GM21526 (cell line): ENCODE measurements at regions not wholly inside any gene's neighbourhood (a gene's known extent, or its start where the extent isn't known, plus 50 kb on each side); places are given as distances from the start of the nearest gene placed in this dataset.

Experiments
- ATAC-seq: cut with Tn5 transposase; IDR thresholded peaks from one replicate; pipeline ENCODE4 v1.9.1; 2021; ENCODE audit warnings: moderate library complexity; ENCODE audit not compliant: unreplicated experiment, low FRiP score

DNA sequence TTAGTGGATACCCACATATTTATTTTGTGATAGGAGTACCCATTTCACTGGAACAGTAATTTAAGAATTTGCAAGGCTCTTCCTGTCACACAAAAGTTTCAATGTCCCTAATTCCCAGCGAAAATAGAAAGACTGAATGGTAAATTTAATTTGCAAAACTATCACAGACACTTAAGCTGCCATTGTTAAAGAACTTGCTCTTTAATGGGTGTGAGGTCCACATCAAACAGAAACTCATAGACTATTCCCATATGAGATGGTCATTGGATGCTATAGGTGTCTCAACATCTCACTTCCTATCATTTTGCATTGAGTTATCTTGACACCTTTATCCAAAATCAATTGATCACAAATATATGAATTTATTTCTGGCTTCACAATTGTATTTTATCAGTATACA is 415.9 kb downstream of the GPAM start:
- no peak for ATAC-seq

DNA sequence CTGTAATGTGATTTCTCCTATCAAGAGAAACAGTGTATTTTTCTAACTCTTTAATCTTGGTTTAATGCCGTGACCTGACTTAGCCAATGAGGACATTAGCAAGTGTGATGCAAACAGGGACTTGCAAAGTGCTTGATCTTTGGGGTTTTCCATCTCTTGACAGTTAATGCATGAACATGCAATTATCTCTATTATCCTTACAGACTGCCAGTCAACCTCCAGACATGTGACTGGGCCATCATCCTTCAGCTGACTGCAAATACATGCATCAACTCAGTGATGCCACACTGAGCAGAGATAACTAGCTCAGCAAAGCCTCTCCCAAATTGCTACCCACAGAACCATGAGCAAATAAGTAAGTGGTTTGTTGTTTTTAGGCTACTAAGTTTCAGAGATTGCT is 409.6 kb downstream of the GPAM start:
- no peak for ATAC-seq

DNA sequence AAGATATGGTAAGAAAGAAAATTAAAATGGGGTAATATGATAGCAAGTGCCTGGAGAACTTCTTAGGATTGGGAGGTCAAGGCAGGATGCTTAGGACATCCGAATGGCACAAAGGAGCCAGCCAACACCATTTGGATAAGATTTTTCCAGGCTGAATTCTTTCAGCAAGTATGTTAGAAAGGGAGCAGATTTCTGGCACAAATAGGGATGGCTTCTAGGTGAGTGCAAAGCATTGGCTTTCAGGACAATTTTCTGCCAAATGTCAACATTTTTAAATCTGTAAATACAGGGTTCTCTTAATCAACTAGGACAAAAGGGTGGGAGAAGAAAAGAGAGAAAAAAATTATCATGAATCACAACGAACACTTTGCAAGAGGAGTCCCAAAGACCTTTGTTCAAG is 409.1 kb downstream of the GPAM start:
- no peak for ATAC-seq

DNA sequence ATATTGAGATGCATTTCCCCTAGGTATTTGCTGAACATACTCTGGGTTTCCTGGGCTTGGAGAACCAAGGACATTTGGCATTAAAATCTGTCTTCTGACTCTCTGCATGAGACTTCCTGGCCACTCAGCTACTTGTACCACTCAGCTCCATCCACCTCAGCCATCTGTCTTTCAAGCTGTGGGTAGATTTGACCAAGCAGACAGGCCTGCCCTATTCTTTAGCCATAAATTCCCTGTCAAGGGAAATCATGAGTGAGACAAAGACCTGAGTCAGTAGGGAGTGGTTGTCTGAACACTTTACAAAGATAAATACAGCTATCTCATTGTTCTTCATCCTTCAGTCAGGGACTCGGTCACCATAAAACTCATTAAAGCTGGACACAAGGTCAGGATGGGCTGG is 399.1 kb downstream of the GPAM start:
- no peak for ATAC-seq

DNA sequence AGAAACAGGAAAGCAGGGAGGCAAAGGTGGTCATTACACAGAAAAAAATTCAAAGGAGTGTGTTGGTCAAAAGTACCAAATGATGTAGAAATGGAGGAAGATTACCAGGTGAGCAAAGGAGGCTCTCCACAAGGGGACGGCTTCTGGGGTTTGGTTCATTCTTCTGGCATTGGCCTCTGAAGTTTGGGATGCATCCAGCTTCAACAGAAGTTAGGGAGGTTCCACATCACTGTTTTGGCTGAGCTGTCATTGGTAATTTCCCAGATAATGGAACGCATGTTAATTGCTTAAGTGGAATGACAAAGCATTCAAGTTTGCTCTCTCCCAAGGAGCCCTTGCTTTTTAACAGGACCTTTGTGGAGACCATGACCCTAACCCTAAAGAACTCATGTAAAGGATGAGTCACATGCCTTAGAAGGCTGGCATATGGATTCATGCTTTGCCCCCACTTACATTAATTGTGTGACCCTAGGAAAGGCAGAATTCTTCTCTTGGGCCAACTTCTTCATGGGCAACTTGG is 398.6 kb downstream of the GPAM start:
- no peak for ATAC-seq

DNA sequence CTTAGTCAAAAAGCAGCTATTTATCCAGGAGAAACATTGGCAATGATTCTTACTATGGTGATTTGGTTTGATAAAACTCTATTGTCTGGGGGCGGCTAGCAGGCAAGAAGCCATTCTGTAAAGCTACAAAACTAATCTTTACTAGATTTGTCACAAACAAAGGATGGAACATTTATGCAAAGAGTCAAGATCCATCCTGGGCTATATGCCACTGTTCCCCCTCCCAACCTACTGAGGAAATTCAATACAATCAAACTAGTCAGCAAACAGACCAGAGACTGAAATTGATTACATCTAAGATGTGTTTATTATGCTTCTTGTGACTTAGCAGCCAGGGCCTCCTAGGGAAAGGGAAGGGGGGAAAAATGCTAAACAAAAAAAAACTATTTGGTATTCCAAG is 397.6 kb downstream of the GPAM start:
- ATAC-seq = no peak

DNA sequence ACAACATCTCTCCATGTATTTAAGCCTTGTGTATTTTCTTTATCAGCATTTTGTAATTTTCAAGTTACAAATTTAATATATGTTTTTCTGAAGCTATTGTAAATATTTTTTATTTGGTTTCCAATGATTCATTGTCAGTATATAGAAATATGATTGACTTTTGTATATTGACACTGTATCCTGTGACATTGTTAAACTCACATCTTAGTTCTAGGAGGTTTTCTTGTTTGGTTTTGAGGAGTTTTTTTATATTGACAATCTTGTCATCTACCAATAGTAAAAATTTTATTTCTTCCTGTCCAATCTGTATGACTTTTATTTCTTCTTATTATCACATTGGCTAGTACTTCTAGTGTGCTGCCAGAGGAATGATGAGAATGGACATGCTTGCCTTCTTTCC is 393.7 kb downstream of the GPAM start:
- ATAC-seq = no peak

DNA sequence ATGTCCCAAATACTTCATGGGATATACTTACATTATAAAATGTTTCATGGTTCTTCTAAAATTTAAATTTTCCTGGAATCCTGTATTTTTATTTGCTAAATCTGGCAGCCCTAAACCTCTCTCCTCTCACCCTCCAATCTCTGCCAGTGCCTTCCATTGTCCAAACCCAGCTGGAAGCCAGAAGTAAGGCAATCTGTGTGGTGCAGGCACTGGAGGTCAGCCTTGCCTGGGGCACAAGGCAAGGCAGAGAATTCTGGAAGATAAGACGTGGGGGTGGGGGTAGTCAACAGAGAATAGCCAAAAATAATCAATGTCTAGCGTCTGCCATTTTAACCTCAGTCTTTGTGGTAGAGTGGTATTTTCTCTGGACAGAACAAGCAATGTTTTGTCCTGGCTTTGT is 381.7 kb downstream of the GPAM start:
- no peak for ATAC-seq

DNA sequence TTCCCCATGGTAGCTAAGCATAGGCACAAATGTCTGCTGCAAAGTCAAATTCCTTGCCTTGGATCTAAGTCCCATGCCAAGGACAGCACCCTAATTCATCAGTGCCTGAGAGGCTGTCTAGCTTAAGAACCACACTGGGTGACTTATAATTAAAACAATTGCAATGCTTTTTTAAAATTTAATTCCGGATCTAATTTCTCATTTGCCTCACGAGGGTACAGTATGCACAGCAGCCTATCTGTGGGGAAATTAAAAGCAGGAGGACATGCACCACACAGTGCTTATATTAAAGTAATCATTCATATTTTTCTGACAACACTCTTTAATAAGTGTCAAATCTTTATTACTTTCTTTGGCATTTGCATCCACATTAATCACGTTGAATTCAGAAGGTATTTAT is 378.8 kb downstream of the GPAM start:
- ATAC-seq = no peak

DNA sequence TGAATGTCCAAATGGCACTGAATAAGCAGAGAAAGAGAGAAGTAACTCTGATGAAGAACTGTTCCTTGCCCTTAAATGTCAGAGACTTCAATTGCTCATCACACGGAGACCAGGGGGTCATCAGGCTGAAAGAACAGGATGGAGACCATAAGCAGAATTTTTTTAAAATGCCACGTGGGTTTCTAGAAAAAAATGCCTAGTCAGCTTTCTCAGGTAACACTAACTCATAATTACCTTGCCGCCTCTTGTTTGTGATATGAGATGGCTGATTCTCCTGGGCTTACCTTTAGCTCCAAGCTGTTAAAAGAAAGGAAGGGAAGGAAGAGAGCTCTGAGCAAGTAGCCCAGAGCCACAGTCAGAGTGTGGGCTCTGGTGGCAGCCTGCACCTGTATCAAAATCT is 372.0 kb downstream of the GPAM start:
- no peak for ATAC-seq

DNA sequence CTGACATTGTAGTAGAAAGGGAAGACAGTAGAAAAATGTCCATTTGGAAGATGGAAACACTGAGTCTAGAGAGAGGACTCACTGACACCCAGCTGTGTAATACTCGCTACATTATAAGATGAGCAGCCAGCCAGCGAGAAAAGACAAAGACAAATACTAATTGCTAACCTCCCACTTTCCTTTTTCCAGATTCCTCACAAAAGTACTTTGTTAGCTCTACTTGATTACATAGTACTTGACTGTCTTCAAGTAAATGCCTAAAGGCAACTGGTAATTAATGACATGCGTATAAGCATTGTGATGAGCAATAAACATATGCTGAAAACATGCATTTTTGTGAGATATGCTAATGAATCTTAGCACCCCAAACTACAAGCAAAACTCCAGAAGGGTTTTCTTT is 363.1 kb downstream of the GPAM start:
- ATAC-seq = no peak

DNA sequence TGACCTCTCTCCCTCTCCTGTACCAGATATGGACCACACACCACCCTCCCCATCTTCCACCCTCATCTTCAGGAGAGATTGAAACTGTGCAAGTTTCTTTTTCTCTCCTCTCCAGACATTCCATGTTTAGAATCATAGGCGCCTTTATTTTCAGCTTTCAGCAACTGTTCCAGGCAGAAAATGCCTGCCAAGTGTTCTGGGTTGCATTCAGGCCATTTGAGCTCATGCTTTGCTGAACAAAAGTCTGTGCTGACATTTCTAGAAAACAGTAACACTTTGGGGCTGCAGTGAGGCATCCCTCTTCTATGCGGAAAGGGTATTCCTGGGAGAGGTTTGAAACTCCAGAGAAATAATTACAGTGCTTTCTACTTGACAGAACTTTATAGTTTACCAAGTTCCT is 361.7 kb downstream of the GPAM start:
- no peak for ATAC-seq

DNA sequence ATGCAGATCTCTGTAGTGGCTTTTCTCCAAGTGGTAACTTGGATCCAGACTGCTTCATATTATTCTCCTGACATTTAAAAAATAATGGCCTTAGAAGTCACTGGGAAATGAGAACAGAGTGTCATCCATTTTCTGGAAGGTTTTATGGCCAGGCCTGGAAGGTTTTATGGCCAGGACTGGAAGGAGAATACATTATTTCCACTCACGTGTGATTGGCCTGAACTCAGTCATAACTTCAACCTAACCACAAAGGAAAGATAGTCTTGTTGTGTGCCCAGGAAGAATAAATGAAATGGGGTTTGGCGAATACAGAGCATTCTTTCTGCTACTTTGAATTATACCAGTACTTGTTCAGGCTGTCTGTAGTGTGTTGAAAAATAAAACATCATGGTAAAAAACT is 360.9 kb downstream of the GPAM start:
- ATAC-seq = no peak

DNA sequence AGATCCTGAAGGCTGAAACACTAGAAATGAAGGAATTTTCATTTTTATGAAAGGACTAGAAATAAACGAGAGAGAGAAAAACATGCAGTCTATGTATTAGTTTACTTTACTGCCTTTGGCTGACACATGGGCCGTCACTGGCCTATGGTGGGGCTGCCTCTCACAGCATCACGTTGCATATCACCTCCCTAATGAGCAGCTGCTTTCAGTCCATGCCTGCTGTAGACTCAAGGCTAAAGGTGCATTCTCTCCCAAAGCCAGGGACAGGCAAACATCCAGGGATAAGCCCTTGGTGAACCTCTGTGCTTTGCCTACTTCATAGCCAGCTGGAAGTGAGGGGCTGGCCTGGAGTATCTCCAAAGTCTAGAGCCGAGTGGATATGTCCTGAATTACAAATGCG is 359.4 kb downstream of the GPAM start:
- no peak for ATAC-seq

DNA sequence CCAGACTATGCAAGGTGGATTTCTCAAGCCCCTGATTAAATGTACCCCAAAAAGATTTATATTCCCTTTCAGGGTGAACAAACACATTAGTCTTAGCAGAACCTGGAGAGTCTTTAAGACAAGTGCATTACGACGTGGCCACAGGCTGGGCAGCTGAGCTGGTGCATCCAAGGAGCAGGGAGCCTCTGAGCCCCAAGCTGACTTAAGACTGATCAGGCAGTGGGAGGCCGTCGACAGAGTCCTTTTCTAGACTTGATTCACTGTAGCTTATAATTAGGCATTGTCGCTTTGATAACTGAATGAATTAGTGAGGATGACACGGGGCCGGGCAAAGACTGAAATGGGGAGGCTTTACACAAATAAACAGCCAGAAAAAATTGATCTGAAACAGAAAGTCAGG is 353.2 kb downstream of the GPAM start:
- no peak for ATAC-seq

DNA sequence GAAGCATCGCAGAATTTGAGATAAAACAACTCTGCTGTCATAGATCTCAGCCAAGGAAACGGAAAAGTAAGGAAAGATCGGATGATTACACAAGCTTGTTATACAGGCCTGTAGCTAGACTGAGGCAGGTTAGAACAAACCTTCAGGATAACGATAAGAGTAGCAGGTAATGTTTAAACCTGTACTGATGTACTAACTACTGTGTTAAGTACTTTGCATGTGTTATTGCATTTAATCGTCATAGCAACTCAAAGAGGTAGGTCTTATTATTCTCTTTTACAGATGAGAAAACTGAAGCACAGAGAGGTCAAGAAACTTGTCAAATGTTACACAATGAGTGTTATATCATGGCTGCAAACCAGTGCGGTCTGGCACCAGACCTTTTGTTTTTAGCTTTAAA is 352.5 kb downstream of the GPAM start:
- ATAC-seq = no peak

DNA sequence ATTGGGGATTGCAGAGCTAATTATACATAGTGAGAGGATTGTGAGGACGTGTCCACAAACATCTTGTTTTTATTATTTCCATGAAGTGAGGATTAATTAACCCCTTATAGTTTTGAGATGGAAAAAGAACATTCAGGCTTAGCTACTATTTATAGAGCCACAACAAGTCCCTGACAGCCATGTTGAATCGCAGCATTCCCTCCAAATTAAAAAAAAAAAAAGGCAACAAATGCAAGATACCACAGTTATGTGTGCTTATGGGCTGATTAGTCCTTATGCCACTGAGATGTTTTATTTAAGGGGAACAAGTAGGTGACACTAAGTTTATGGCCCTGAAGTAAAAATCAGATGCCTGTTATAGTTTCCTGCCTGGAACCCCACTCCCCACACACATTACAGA is 350.3 kb downstream of the GPAM start:
- no peak for ATAC-seq

DNA sequence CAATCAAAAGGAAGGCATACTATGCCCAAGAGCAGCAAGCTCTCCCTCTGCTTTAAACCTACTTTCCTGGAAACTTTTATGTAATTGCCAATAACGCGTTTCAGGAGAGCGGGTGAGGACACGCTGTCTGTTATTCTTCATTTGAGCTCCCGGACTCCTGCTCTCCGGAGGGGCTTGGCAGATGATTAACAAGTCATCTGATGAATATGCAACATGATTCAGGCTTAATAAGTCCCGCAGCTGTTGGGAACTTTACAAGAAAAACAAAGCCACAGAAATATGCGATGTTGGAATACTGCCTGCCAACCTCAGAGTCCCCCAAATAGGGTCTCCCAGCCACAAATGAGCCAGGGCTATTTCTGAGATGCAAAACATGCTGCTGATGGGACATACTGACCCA is 348.0 kb downstream of the GPAM start:
- no peak for ATAC-seq

DNA sequence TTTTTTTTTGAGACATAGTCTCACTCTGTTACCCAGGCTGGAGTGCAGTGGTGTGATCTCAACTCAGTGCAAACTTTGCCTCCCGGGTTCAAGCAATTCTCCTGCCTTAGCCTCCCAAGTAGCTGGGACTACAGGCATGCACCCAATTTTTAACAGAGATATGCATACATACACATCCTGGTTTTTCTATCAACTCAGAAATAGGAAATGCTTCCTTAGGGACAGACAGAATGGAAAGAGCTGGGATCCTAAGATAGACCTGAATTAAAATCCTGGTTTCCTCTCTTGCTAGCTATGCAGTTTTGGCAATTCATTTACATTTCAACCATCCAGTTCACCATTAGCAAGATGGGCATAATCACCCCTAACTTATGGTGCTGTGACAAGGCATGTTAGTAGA is 347.5 kb downstream of the GPAM start:
- ATAC-seq = no peak

DNA sequence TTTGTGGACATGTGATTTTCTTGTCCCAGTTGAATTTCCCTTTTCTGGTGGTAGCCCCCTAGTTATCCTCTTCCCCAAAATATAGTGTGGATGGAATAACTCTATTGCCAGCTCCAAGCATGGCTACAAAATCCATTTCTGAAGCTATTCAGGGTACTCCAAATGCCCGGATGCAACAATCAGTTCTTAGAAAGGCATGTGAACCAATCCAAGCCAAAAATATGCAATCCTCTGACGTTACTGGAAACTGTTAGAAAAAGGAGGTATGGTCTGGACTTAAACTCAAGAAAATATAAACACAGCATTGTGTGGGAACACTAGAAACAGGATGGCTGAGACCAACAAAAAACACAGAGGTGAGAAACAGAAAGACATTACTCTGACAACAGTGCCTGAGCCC is 347.0 kb downstream of the GPAM start:
- ATAC-seq = no peak

DNA sequence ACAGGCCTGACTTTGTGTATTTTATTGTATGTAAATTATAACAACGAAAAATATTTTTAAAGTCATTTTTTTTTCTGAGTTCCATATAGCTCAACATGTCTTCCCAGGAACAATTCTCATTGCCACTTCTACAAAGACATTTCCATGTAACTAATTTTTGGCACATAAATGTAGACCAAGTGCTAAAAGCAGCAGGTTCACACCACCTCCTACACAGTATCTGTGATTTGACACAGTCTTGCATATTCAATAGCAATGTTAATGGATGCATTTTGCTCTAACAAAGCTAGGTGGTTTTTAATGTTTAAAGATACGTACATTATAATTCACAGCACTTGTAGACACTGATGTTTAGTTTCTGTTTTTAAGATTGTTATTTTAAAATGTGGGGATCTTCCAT is 346.5 kb downstream of the GPAM start:
- no peak for ATAC-seq

DNA sequence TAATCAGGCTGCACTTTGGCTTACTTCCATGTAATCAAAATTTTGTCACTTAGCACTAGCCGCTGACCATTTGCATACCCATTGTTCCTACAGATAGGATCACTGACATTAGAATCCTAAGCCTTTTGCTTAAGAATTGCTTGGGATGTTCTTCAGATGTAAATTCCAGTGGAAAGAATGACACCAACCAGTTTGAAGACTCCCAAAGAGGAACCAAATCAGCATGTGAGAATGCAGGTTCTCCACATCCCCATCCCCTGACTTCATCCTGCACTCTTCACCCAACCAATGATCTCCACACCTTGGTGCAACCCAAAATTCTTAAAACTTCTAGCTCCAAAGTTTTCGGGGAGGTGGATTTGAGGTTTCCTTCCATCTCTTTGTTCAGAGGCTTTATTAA is 345.6 kb downstream of the GPAM start:
- no peak for ATAC-seq

DNA sequence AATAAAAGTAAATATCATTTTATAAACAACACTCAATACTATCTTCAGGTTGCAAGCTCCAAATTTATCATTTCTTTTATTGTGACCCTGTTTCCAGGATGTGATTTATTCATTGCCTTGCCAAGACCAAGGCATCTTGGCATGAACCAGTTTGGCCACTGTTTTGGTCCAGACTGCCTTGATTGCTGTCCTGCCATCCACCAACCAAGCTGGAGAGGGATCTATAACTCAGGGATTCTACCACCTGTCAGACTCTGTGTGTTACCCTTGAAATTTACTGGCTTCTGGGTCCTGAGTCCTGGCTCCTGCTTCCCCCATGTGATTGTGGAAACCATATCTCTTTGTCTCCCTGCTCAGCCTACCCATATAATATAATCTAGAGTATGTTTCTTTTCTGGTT is 343.0 kb downstream of the GPAM start:
- ATAC-seq = no peak

DNA sequence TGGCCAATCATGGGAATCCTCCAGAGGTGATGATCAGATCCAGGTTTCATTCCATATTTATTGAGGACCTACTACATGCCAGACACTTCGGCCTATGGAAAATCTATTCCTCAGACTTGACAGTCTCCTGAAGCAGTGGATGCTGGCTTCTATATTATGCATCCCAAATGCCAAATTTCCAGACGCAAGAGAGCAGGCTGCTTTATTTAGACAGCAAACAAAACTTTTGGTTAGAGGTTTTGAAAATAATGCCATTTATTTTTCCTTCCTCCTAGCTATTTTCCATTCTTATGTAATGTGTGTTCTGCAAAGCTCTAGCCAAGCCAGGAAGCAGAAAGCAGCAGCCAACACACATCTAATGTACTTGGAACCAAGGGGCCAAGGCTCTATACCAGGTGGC is 330.8 kb downstream of the GPAM start:
- no peak for ATAC-seq
